Gastroesophageal sphincter (tissue), 4 donors: ENCODE measurements at regions not wholly inside any gene's neighbourhood (a gene's known extent, or its start where the extent isn't known, plus 50 kb on each side); places are given as distances from the start of the nearest gene placed in this dataset.

Source experiments
- ATAC-seq: fragments of 150-250 bp; one replicate; pipeline ENCODE4 v1.9.1; 2016; ENCODE audit warnings: mild to moderate bottlenecking, moderate library complexity
- H3K27ac ChIP-seq, 4 donors: fragments of 200-600 bp; sonication (generic) in 3 of 4; 1 replicate in 3 of 4; 2 replicates in 1 of 4; pipeline ENCODE4 v1.5.1; 2016 to 2019
- H3K27me3 ChIP-seq: fragments of 200-600 bp; sonication (generic); one replicate; pipeline ENCODE4 v1.5.1; 2019
- H3K36me3 ChIP-seq, 2 donors: fragments of 200-600 bp; sonication (generic); one replicate each; pipeline ENCODE4 v1.5.1; 2019; ENCODE audit warnings: control low read depth in 1 of 2
- H3K4me1 ChIP-seq, 3 donors: fragments of 200-600 bp; sonication (generic); 1 replicate in 2 of 3; 2 replicates in 1 of 3; pipeline ENCODE4 v1.5.1; 2016 to 2019; ENCODE audit warnings: control low read depth in 2 of 3
- H3K4me3 ChIP-seq, 2 donors: fragments of 200-600 bp; sonication (generic); one replicate each; pipeline ENCODE4 v1.5.1; 2019; ENCODE audit warnings: mild to moderate bottlenecking in 1 of 2, moderate library complexity in 1 of 2
- H3K9me3 ChIP-seq, 3 donors: fragments of 200-600 bp; sonication (generic); one replicate each; pipeline ENCODE4 v1.5.1; 2017 to 2019; ENCODE audit warnings: control low read depth in 2 of 3
- CTCF ChIP-seq, 4 experiments: fragments of 200-600 bp in 2 of 4; fragments of 450-650 bp in 2 of 4; sonication (generic) in 1 of 4; IDR thresholded peaks; one replicate each; pipeline ENCODE4 v1.5.1; 2017 to 2019; ENCODE audit warnings: antibody characterized with exemption in 4 of 4, mild to moderate bottlenecking in 2 of 4, moderate library complexity in 2 of 4
- EP300 ChIP-seq: sonication (generic); formaldehyde crosslinking; IDR thresholded peaks from one replicate; pipeline ENCODE4 v1.6.1; 2017; ENCODE audit warnings: antibody characterized with exemption, mild to moderate bottlenecking
- POLR2A ChIP-seq, 2 donors: fragments of 450-650 bp; IDR thresholded peaks; one replicate each; pipeline ENCODE4 v1.6.1; 2017; ENCODE audit warnings: antibody characterized with exemption in 2 of 2, mild to moderate bottlenecking in 2 of 2, moderate library complexity in 1 of 2
- POLR2AphosphoS5 ChIP-seq: sonication (generic); formaldehyde crosslinking; IDR thresholded peaks from one replicate; pipeline ENCODE4 v1.6.1; 2017; ENCODE audit warnings: antibody characterized with exemption
- WGBS, 2 donors: methylation state at CpG; one replicate each; pipeline ENCODE4 v1.1.5; 2018; ENCODE audit warnings: low coverage in 1 of 2; 5-methylcytosine and 5-hydroxymethylcytosine counted together

GRCh38 chr4:31327031-31327430 lies 606.9 kb downstream of the PCDH7 start:
- no peaks in the 10 kb centered on the region for H3K4me1 ChIP-seq
- TF ChIP-seq POLR2A (IDR thresholded peaks at IDR 0.05) = no peak
- TF ChIP-seq EP300 = no peak
- TF ChIP-seq POLR2AphosphoS5 = no peak
- TF ChIP-seq CTCF (IDR thresholded peaks at IDR 0.05) = no peak
- no peaks in the 10 kb centered on the region for H3K9me3 ChIP-seq
- 94 to 100% methylated on average over 5 to 6 of the region's 6 CpGs for WGBS, 2 donors
- no peak overlapping the region for H3K27ac ChIP-seq
- H3K36me3 ChIP-seq = no peaks in the 10 kb centered on the region
- H3K4me3 ChIP-seq = no peak overlapping the region
- H3K27me3 ChIP-seq = no peaks in the 10 kb centered on the region
- no peak for ATAC-seq

GRCh38 chr4:31328932-31329331 lies 608.8 kb downstream of the PCDH7 start:
- Histone ChIP-seq H3K4me3 (no peak overlapping the region), H3K9me3 (no peaks in the 10 kb centered on the region), H3K27me3 (no peaks in the 10 kb centered on the region), H3K4me1 (no peaks in the 10 kb centered on the region), H3K27ac (no peak overlapping the region), H3K36me3 (no peaks in the 10 kb centered on the region)
- WGBS, 2 donors = 14 to 36% methylated on average over 1 of the region's 1 CpG
- no peak for TF ChIP-seq POLR2AphosphoS5
- TF ChIP-seq CTCF (IDR thresholded peaks at IDR 0.05) = no peak
- no peak for TF ChIP-seq EP300
- TF ChIP-seq POLR2A (IDR thresholded peaks at IDR 0.05) = no peak
- no peak for ATAC-seq

- no peak for ATAC-seq
- H3K9me3 ChIP-seq = no peaks in the 10 kb centered on the region
- H3K27ac ChIP-seq = no peak overlapping the region
- WGBS, 2 donors = 37 to 60% methylated on average over 2 of the region's 2 CpGs
- no peak for TF ChIP-seq POLR2A (IDR thresholded peaks at IDR 0.05)
- no peak for TF ChIP-seq EP300
- no peak for TF ChIP-seq POLR2AphosphoS5
- TF ChIP-seq CTCF (IDR thresholded peaks at IDR 0.05) = no peak
- H3K4me3 ChIP-seq = no peak overlapping the region
- H3K27me3 ChIP-seq = no peaks in the 10 kb centered on the region
- H3K36me3 ChIP-seq = no peaks in the 10 kb centered on the region
- H3K4me1 ChIP-seq = no peaks in the 10 kb centered on the region
Observed at GRCh38 chr4:31334086-31334910, 614.1 kb downstream of the PCDH7 start.

GRCh38 chr4:31338000-31338399 lies 617.8 kb downstream of the PCDH7 start:
- H3K27me3 ChIP-seq = no peaks in the 10 kb centered on the region
- no peaks in the 10 kb centered on the region for H3K4me1 ChIP-seq
- ATAC-seq = no peak
- no peaks in the 10 kb centered on the region for H3K9me3 ChIP-seq
- no peak for TF ChIP-seq POLR2AphosphoS5
- no peak for TF ChIP-seq CTCF (IDR thresholded peaks at IDR 0.05)
- no peak for TF ChIP-seq POLR2A (IDR thresholded peaks at IDR 0.05)
- no peak for TF ChIP-seq EP300
- H3K36me3 ChIP-seq = no peaks in the 10 kb centered on the region
- no peak overlapping the region for H3K27ac ChIP-seq
- H3K4me3 ChIP-seq = no peak overlapping the region
